ENCODE measurements at regions not wholly inside any gene's neighbourhood (a gene's known extent, or its start where the extent isn't known, plus 50 kb on each side); places are given as distances from the start of the nearest gene placed in this dataset.

GRCh38 chr5:56588131-56588487, 227.2 kb upstream of the MAP3K1 start:
- no peak for TF ChIP-seq POLR2AphosphoS5 (IDR thresholded peaks at IDR 0.05)
- no peak for TF ChIP-seq CTCF (IDR thresholded peaks at IDR 0.05)

Measured in prostate gland (tissue), 2 donors.